Liver (tissue), 3 donors: ENCODE measurements at regions not wholly inside any gene's neighbourhood (a gene's known extent, or its start where the extent isn't known, plus 50 kb on each side); places are given as distances from the start of the nearest gene placed in this dataset.

Experiments
- ATF3 ChIP-seq: IDR thresholded peaks from 2 replicates; pipeline ENCODE4 v1.6.1; 2016; ENCODE audit warnings: antibody characterized with exemption
- CTCF ChIP-seq: fragments of 150-350 bp; IDR thresholded peaks from 2 replicates; pipeline ENCODE4 v1.5.1; 2017; ENCODE audit warnings: improper control_type of control experiment, low read depth, low read length; ENCODE audit not compliant: missing input control
- TF ChIP-seq, protein P1 (sequence below): IDR thresholded peaks from 2 replicates; pipeline ENCODE4 v1.6.1; 2016; ENCODE audit warnings: antibody characterized with exemption
- donor health status: healthy.
- donor health status: healthy.

DNA sequence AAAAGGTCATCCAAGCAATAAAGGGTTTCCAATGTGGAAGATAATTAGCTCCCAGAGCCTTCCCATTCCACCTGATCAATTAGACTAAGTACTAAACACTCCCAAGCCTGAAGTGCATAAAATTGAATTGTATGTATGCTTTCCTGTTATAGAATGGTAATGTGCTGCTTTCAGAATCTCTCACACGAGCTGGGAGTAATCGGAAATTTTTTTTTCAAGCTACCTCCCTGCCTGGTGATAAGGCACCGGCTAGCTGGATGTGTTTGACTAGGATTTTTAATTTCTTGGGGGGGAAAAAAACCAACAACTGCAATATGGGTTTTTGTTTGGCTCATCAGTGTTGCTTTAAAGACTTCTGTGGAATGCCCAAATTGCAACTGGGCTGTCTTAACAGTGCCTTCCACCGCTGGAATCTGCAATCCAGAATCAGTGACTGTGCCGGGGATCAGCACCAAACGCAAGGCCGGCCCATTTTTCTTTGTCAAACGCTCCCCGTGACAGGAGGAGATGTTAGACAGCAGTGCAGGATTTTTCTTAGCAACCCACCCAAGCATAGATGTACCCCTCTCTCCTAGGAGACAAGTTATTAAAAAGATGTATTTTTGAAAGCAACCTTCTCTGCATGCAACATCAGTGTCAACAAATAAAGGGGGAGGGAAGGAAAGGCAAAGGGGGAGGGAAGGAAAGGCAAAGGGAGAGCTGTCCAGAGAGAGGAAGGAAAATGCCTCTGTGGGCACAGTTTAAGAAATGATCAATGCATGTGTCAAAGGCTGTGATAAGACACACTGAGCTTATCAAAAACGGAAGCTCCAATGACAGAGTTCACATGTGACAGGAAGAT is 387.2 kb downstream of the NPIPA8 start:
- TF ChIP-seq, protein P1, sequence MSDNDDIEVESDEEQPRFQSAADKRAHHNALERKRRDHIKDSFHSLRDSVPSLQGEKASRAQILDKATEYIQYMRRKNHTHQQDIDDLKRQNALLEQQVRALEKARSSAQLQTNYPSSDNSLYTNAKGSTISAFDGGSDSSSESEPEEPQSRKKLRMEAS, result no peak
- TF ChIP-seq CTCF, result no peak
- TF ChIP-seq ATF3, result no peak
